ENCODE measurements at regions not wholly inside any gene's neighbourhood (a gene's known extent, or its start where the extent isn't known, plus 50 kb on each side); places are given as distances from the start of the nearest gene placed in this dataset.

GRCh38 chr12:67517181-67517887, 131.2 kb upstream of the DYRK2 start:
- no peak overlapping the region for H3K27ac Mint-ChIP-seq

GRCh38 chr12:67519484-67520433, 128.8 kb upstream of the DYRK2 start:
- Mint-ChIP-seq H3K27ac (peak overlapping the region; percentile 89), H3K4me1 (ENCODE audit: unreplicated experiment) (peaks cover 29% of the 10 kb centered on the region), H3K9me3 (no peaks in the 10 kb centered on the region), H3K4me3 (peak overlapping the region; percentile 70), H3K36me3 (no peaks in the 10 kb centered on the region), H3K27me3 (no peaks in the 10 kb centered on the region)
- peak; percentile 74 for DNase-seq (ENCODE audit: extremely low spot score, unreplicated experiment)
- TF ChIP-seq CTCF (conservative IDR thresholded peaks at IDR 0.05), result no peak

More at GRCh38 chr12:67517181-67517887, 131.2 kb upstream of the DYRK2 start:
- Mint-ChIP-seq H3K4me1 (ENCODE audit: unreplicated experiment) (peaks cover 32% of the 10 kb centered on the region), H3K36me3 (no peaks in the 10 kb centered on the region), H3K4me3 (no peak overlapping the region), H3K9me3 (peaks cover 3% of the 10 kb centered on the region), H3K27me3 (no peaks in the 10 kb centered on the region)
- no peak for TF ChIP-seq CTCF (conservative IDR thresholded peaks at IDR 0.05)
- no peak for DNase-seq (ENCODE audit: extremely low spot score, unreplicated experiment)

- H3K4me3 Mint-ChIP-seq, result no peak overlapping the region
- peaks cover 26% of the 10 kb centered on the region for H3K4me1 Mint-ChIP-seq (ENCODE audit: unreplicated experiment)
- TF ChIP-seq CTCF (conservative IDR thresholded peaks at IDR 0.05), result no peak
- DNase-seq (ENCODE audit: extremely low spot score, unreplicated experiment), result no peak
- H3K27me3 Mint-ChIP-seq, result no peaks in the 10 kb centered on the region
- no peaks in the 10 kb centered on the region for H3K9me3 Mint-ChIP-seq
- no peaks in the 10 kb centered on the region for H3K36me3 Mint-ChIP-seq
- no peak overlapping the region for H3K27ac Mint-ChIP-seq
These were observed 127.9 kb upstream of the DYRK2 start for GRCh38 chr12:67520606-67521005.

GRCh38 chr12:67522222-67522621, 126.3 kb upstream of the DYRK2 start:
- no peak for DNase-seq (ENCODE audit: extremely low spot score, unreplicated experiment)
- Mint-ChIP-seq H3K4me1 (ENCODE audit: unreplicated experiment) (peaks cover 28% of the 10 kb centered on the region), H3K36me3 (no peaks in the 10 kb centered on the region), H3K27me3 (no peaks in the 10 kb centered on the region), H3K4me3 (peak overlapping the region; percentile 38), H3K27ac (peak overlapping the region; percentile 5), H3K9me3 (no peaks in the 10 kb centered on the region)
- no peak for TF ChIP-seq CTCF (conservative IDR thresholded peaks at IDR 0.05)

GRCh38 chr12:67523538-67523937, 125.0 kb upstream of the DYRK2 start:
- Mint-ChIP-seq H3K9me3 (no peaks in the 10 kb centered on the region), H3K27me3 (no peaks in the 10 kb centered on the region), H3K4me1 (ENCODE audit: unreplicated experiment) (peaks cover 28% of the 10 kb centered on the region), H3K27ac (no peak overlapping the region), H3K36me3 (no peaks in the 10 kb centered on the region), H3K4me3 (no peak overlapping the region)
- TF ChIP-seq CTCF (conservative IDR thresholded peaks at IDR 0.05), result no peak
- DNase-seq (ENCODE audit: extremely low spot score, unreplicated experiment), result no peak

Data from type B pancreatic cell (in vitro differentiated cells).